GM23248 (cell line): ENCODE measurements at regions not wholly inside any gene's neighbourhood (a gene's known extent, or its start where the extent isn't known, plus 50 kb on each side); places are given as distances from the start of the nearest gene placed in this dataset.

Experiments used
- EZH2 ChIP-seq: fragments of 200-600 bp; sonication (generic); IDR thresholded peaks from 2 replicates; pipeline ENCODE4 v1.6.1; 2018; ENCODE audit warnings: antibody characterized with exemption, mild to moderate bottlenecking; ENCODE audit not compliant: insufficient read depth, poor library complexity, severe bottlenecking
- EZH2phosphoT487 ChIP-seq: fragments of 200-600 bp; sonication (generic); IDR thresholded peaks from 2 replicates; pipeline ENCODE4 v1.6.1; 2018; ENCODE audit warnings: antibody characterized with exemption, moderate library complexity, mild to moderate bottlenecking, low read depth; ENCODE audit not compliant: insufficient read depth

- TF ChIP-seq EZH2 (no peak), EZH2phosphoT487 (no peak)
Observed at GRCh38 chr18:40566510-40566844, 1388.6 kb upstream of the PIK3C3 start.
